H9 (cell line): ENCODE measurements at regions not wholly inside any gene's neighbourhood (a gene's known extent, or its start where the extent isn't known, plus 50 kb on each side); places are given as distances from the start of the nearest gene placed in this dataset.

ENCODE experiments used
- DNase-seq: peaks from one replicate; pipeline ENCODE4 v3.0.0-alpha.2; 2017
- H2AFZ ChIP-seq: one replicate; pipeline ENCODE4 v1.6.1; 2013; ENCODE audit warnings: mild to moderate bottlenecking, low read length, control low read depth, moderate library complexity
- H2AK5ac ChIP-seq: 2 replicates; pipeline ENCODE4 v1.6.1; 2013; ENCODE audit warnings: low read length, control low read depth, mixed read lengths; ENCODE audit not compliant: insufficient read length
- H2BK120ac ChIP-seq: one replicate; pipeline ENCODE4 v1.6.1; 2013; ENCODE audit warnings: low read depth, mild to moderate bottlenecking, low read length, control low read depth, inconsistent platforms; ENCODE audit not compliant: poor library complexity, severe bottlenecking
- H2BK12ac ChIP-seq: 2 replicates; pipeline ENCODE4 v1.6.1; 2013; ENCODE audit warnings: low read length, control low read depth, mixed read lengths, low read depth; ENCODE audit not compliant: insufficient read length
- H2BK15ac ChIP-seq: 2 replicates; pipeline ENCODE4 v1.6.1; 2013; ENCODE audit warnings: low read depth, low read length, control low read depth
- H2BK20ac ChIP-seq: one replicate; pipeline ENCODE4 v1.6.1; 2013; ENCODE audit warnings: low read depth, mild to moderate bottlenecking, low read length, control low read depth, inconsistent platforms; ENCODE audit not compliant: poor library complexity, severe bottlenecking
- H2BK5ac ChIP-seq: 2 replicates; pipeline ENCODE4 v1.6.1; 2013; ENCODE audit warnings: low read length, control low read depth, mixed read lengths; ENCODE audit not compliant: insufficient read length
- H3K14ac ChIP-seq: 2 replicates; pipeline ENCODE4 v1.6.1; 2013; ENCODE audit warnings: low read length, control low read depth; ENCODE audit not compliant: insufficient read depth
- H3K18ac ChIP-seq: 2 replicates; pipeline ENCODE4 v1.6.1; 2013; ENCODE audit warnings: low read depth, mild to moderate bottlenecking, mixed read lengths, low read length, control low read depth; ENCODE audit not compliant: insufficient read length
- H3K23ac ChIP-seq: 2 replicates; pipeline ENCODE4 v1.6.1; 2013; ENCODE audit warnings: low read length, control low read depth, mixed read lengths, low read depth; ENCODE audit not compliant: insufficient read length
- H3K23me2 ChIP-seq: 2 replicates; pipeline ENCODE4 v1.6.1; 2013; ENCODE audit warnings: low read depth, mild to moderate bottlenecking, mixed read lengths, low read length, control low read depth; ENCODE audit not compliant: insufficient read length, poor library complexity, severe bottlenecking
- H3K27ac ChIP-seq: 2 replicates; pipeline ENCODE4 v1.5.1; 2013; ENCODE audit warnings: low read length, control low read depth, mixed read lengths, low read depth; ENCODE audit not compliant: insufficient read length
- H3K27me3 ChIP-seq: 2 replicates; pipeline ENCODE4 v1.6.1; 2013; ENCODE audit warnings: low read length, control low read depth, inconsistent platforms; ENCODE audit not compliant: insufficient read depth
- H3K4ac ChIP-seq: 2 replicates; pipeline ENCODE4 v1.6.1; 2013; ENCODE audit warnings: low read depth, mild to moderate bottlenecking, control low read depth, inconsistent platforms, low read length, moderate library complexity
- H3K4me1 ChIP-seq: 2 replicates; pipeline ENCODE4 v1.6.1; 2013; ENCODE audit warnings: low read length, control low read depth, inconsistent platforms; ENCODE audit not compliant: insufficient read depth
- H3K4me2 ChIP-seq: 2 replicates; pipeline ENCODE4 v1.6.1; 2013; ENCODE audit warnings: low read length, control low read depth, mixed read lengths; ENCODE audit not compliant: insufficient read length, insufficient read depth
- H3K56ac ChIP-seq: 2 replicates; pipeline ENCODE4 v1.6.1; 2013; ENCODE audit warnings: low read depth, mild to moderate bottlenecking, mixed read lengths, low read length, control low read depth; ENCODE audit not compliant: insufficient read length
- H3K79me1 ChIP-seq: 2 replicates; pipeline ENCODE4 v1.6.1; 2013; ENCODE audit warnings: low read depth, mild to moderate bottlenecking, moderate library complexity, low read length, control low read depth, inconsistent platforms; ENCODE audit not compliant: insufficient read depth, poor library complexity, severe bottlenecking
- H3K79me2 ChIP-seq: 2 replicates; pipeline ENCODE4 v1.6.1; 2013; ENCODE audit warnings: low read length, control low read depth, inconsistent platforms; ENCODE audit not compliant: insufficient read depth
- H3K9ac ChIP-seq: 2 replicates; pipeline ENCODE4 v1.6.1; 2013; ENCODE audit warnings: low read length, control low read depth, mixed read lengths; ENCODE audit not compliant: insufficient read length; ENCODE audit errors: extremely low read depth
- H3K9me3 ChIP-seq: one replicate; pipeline ENCODE4 v1.6.1; 2013; ENCODE audit warnings: low read depth, low read length, inconsistent platforms; ENCODE audit not compliant: control insufficient read depth
- H3T11ph ChIP-seq: one replicate; pipeline ENCODE4 v1.6.1; 2013; ENCODE audit warnings: mild to moderate bottlenecking, low read length, control low read depth, inconsistent platforms
- H4K20me1 ChIP-seq: one replicate; pipeline ENCODE4 v1.6.1; 2013; ENCODE audit not compliant: control insufficient read depth, insufficient read length, insufficient read depth
- H4K5ac ChIP-seq: 2 replicates; pipeline ENCODE4 v1.6.1; 2013; ENCODE audit warnings: low read depth, mild to moderate bottlenecking, mixed read lengths, low read length, control low read depth; ENCODE audit not compliant: insufficient read length
- H4K8ac ChIP-seq: replicated peaks from 2 replicates; pipeline ENCODE4 v1.6.1; 2013; ENCODE audit warnings: low read length, control low read depth, mixed read lengths, low read depth; ENCODE audit not compliant: insufficient read length
- H4K91ac ChIP-seq: 2 replicates; pipeline ENCODE4 v1.6.1; 2013; ENCODE audit warnings: low read depth, mild to moderate bottlenecking, moderate library complexity, mixed read lengths, low read length, control low read depth; ENCODE audit not compliant: insufficient read length
- H3K27ac Mint-ChIP-seq, 3 experiments: 2 replicates in 2 of 3; 3 replicates in 1 of 3; pipeline ENCODE4 v1.8.0; 2020 to 2021; ENCODE audit warnings: mixed read lengths in 3 of 3, mild to moderate bottlenecking in 1 of 3, moderate library complexity in 1 of 3
- H3K27me3 Mint-ChIP-seq: 2 replicates; pipeline ENCODE4 v1.8.0; 2021; ENCODE audit warnings: low read depth, mild to moderate bottlenecking, moderate library complexity, mixed read lengths
- H3K36me3 Mint-ChIP-seq, 3 experiments: 2 replicates in 2 of 3; 3 replicates in 1 of 3; pipeline ENCODE4 v1.8.0; 2020 to 2021; ENCODE audit warnings: low read depth in 3 of 3, mixed read lengths in 3 of 3; ENCODE audit not compliant: insufficient read depth in 1 of 3
- H3K4me1 Mint-ChIP-seq, 2 experiments: 2 replicates each; pipeline ENCODE4 v1.8.0; 2020; ENCODE audit warnings: mixed read lengths in 2 of 2
- H3K4me3 Mint-ChIP-seq, 2 experiments: 2 replicates in 1 of 2; 3 replicates in 1 of 2; pipeline ENCODE4 v1.8.0; 2020 to 2021; ENCODE audit warnings: mild to moderate bottlenecking in 2 of 2, mixed read lengths in 2 of 2, moderate library complexity in 1 of 2
- H3K9me3 Mint-ChIP-seq, 2 experiments: 2 replicates in 1 of 2; 3 replicates in 1 of 2; pipeline ENCODE4 v1.8.0; 2020; ENCODE audit warnings: mild to moderate bottlenecking in 2 of 2, mixed read lengths in 2 of 2, moderate library complexity in 1 of 2
- WGBS: extraction: QIAGEN DNeasy Blood & Tissue Kit; methylation state at CpG from one replicate; pipeline ENCODE4 v1.1.7; 2013; ENCODE audit warnings: missing lambda C conversion rate, low lambda C conversion rate, mixed read lengths; ENCODE audit not compliant: insufficient read length; ENCODE audit errors: extremely low coverage; 5-methylcytosine and 5-hydroxymethylcytosine counted together
- TF ChIP-seq, protein P1 (sequence below): fragments of 200-600 bp; sonication (generic); conservative IDR thresholded peaks from 3 replicates; pipeline ENCODE4 v1.8.0; 2021; ENCODE audit warnings: antibody characterized with exemption, mild to moderate bottlenecking

DNA sequence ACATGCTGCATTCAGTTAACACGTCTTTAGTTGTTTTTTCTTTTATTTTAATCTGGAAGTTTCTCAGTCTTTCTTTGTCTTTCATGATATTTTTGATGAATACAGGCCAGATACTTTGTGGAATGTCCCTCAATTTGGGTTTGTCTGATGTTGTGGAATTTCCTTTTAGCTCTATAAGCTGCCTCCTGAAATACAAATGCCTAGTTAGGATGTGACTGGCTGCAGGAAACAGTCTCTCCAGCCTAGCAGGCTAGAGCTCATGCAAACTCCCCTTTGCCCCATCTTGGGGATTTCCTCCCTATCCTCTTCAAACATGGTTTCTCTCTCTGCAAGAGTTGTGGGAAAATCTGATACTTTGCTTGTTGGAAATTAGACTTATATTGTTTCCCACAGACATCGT is 89.3 kb upstream of the JAG1 start:
- Histone ChIP-seq H3K9ac (no peak overlapping the region), H4K20me1 (no peaks in the 10 kb centered on the region), H3K79me1 (no peaks in the 10 kb centered on the region), H3K14ac (no peak overlapping the region), H3K79me2 (no peaks in the 10 kb centered on the region), H2BK12ac (no peak overlapping the region), H3K4me2 (no peak overlapping the region), H4K5ac (no peak overlapping the region), H3K9me3 (no peaks in the 10 kb centered on the region), H3K56ac (no peak overlapping the region), H2AK5ac (no peak overlapping the region), H3K18ac (no peak overlapping the region), H2BK120ac (no peak overlapping the region), H3K27ac (no peak overlapping the region), H3K23me2 (no peaks in the 10 kb centered on the region), H3K27me3 (no peaks in the 10 kb centered on the region), H2BK20ac (no peak overlapping the region), H3T11ph (no peak overlapping the region), H2BK15ac (no peak overlapping the region), H4K8ac (no peak overlapping the region), H4K91ac (no peak overlapping the region), H2BK5ac (no peak overlapping the region), H2AFZ (no peak overlapping the region), H3K4ac (no peak overlapping the region), H3K23ac (no peak overlapping the region), H3K4me1 (no peaks in the 10 kb centered on the region; the same call in 1 of the 2 replicates)
- H3K27me3 Mint-ChIP-seq: peaks cover 2% of the 10 kb centered on the region; the same call in 1 of the 2 replicates
- H3K27ac Mint-ChIP-seq: no peak overlapping the region; a peak in 1 of 7 replicates
- no CpG with 5 or more reads among the region's 2 CpGs for WGBS
- H3K4me3 Mint-ChIP-seq: no peak overlapping the region
- H3K36me3 Mint-ChIP-seq: no peaks in the 10 kb centered on the region
- H3K4me1 Mint-ChIP-seq: peaks cover 11 to 14% of the 10 kb centered on the region in 2 experiments
- no peak for DNase-seq
- TF ChIP-seq, protein P1, sequence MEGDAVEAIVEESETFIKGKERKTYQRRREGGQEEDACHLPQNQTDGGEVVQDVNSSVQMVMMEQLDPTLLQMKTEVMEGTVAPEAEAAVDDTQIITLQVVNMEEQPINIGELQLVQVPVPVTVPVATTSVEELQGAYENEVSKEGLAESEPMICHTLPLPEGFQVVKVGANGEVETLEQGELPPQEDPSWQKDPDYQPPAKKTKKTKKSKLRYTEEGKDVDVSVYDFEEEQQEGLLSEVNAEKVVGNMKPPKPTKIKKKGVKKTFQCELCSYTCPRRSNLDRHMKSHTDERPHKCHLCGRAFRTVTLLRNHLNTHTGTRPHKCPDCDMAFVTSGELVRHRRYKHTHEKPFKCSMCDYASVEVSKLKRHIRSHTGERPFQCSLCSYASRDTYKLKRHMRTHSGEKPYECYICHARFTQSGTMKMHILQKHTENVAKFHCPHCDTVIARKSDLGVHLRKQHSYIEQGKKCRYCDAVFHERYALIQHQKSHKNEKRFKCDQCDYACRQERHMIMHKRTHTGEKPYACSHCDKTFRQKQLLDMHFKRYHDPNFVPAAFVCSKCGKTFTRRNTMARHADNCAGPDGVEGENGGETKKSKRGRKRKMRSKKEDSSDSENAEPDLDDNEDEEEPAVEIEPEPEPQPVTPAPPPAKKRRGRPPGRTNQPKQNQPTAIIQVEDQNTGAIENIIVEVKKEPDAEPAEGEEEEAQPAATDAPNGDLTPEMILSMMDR: no peak
- H3K9me3 Mint-ChIP-seq: no peaks in the 10 kb centered on the region
